GM18499 (cell line): ENCODE measurements at regions not wholly inside any gene's neighbourhood (a gene's known extent, or its start where the extent isn't known, plus 50 kb on each side); places are given as distances from the start of the nearest gene placed in this dataset.

Source experiments
- ATAC-seq: cut with Tn5 transposase; IDR thresholded peaks from one replicate; pipeline ENCODE4 v1.9.1; 2021; ENCODE audit warnings: moderate number of reproducible peaks; ENCODE audit not compliant: insufficient read depth, unreplicated experiment

GRCh38 chr2:14330884-14331283 lies 301.6 kb upstream of the LRATD1 start:
- no peak for ATAC-seq

- ATAC-seq, result no peak
Measured at GRCh38 chr2:14336759-14337382, 295.6 kb upstream of the LRATD1 start.

GRCh38 chr2:14340703-14341102 lies 291.8 kb upstream of the LRATD1 start:
- no peak for ATAC-seq

- ATAC-seq, result no peak
Measured at GRCh38 chr2:14342313-14342712, 290.2 kb upstream of the LRATD1 start.

GRCh38 chr2:14344355-14344754 lies 288.2 kb upstream of the LRATD1 start:
- ATAC-seq, result no peak

- ATAC-seq, result no peak
Measured at GRCh38 chr2:14348247-14348646, 284.3 kb upstream of the LRATD1 start.

GRCh38 chr2:14350856-14351255 lies 281.7 kb upstream of the LRATD1 start:
- no peak for ATAC-seq

- ATAC-seq, result no peak
Measured at GRCh38 chr2:14352067-14352466, 280.4 kb upstream of the LRATD1 start.

- ATAC-seq, result no peak
Measured at GRCh38 chr2:14354231-14354630, 278.3 kb upstream of the LRATD1 start.

- no peak for ATAC-seq
Measured at GRCh38 chr2:14355102-14355501, 277.4 kb upstream of the LRATD1 start.

- no peak for ATAC-seq
Measured at GRCh38 chr2:14358339-14358738, 274.2 kb upstream of the LRATD1 start.

- ATAC-seq, result no peak
Measured at GRCh38 chr2:14358774-14359173, 273.7 kb upstream of the LRATD1 start.

GRCh38 chr2:14363137-14363536 lies 269.4 kb upstream of the LRATD1 start:
- ATAC-seq, result no peak

- no peak for ATAC-seq
Measured at GRCh38 chr2:14363976-14364375, 268.5 kb upstream of the LRATD1 start.

GRCh38 chr2:14364471-14364870 lies 268.0 kb upstream of the LRATD1 start:
- ATAC-seq, result no peak

- ATAC-seq, result no peak
Measured at GRCh38 chr2:14385043-14385442, 247.5 kb upstream of the LRATD1 start.

- no peak for ATAC-seq
Measured at GRCh38 chr2:14387332-14387731, 245.2 kb upstream of the LRATD1 start.

- no peak for ATAC-seq
Measured at GRCh38 chr2:14388724-14389123, 243.8 kb upstream of the LRATD1 start.

- no peak for ATAC-seq
Measured at GRCh38 chr2:14396533-14397083, 235.9 kb upstream of the LRATD1 start.

GRCh38 chr2:14398641-14399040 lies 233.9 kb upstream of the LRATD1 start:
- ATAC-seq, result no peak

GRCh38 chr2:14401873-14402272 lies 230.6 kb upstream of the LRATD1 start:
- ATAC-seq, result no peak

- ATAC-seq, result no peak
Measured at GRCh38 chr2:14408695-14409094, 223.8 kb upstream of the LRATD1 start.
